ENCODE measurements at regions not wholly inside any gene's neighbourhood (a gene's known extent, or its start where the extent isn't known, plus 50 kb on each side); places are given as distances from the start of the nearest gene placed in this dataset.

DNA sequence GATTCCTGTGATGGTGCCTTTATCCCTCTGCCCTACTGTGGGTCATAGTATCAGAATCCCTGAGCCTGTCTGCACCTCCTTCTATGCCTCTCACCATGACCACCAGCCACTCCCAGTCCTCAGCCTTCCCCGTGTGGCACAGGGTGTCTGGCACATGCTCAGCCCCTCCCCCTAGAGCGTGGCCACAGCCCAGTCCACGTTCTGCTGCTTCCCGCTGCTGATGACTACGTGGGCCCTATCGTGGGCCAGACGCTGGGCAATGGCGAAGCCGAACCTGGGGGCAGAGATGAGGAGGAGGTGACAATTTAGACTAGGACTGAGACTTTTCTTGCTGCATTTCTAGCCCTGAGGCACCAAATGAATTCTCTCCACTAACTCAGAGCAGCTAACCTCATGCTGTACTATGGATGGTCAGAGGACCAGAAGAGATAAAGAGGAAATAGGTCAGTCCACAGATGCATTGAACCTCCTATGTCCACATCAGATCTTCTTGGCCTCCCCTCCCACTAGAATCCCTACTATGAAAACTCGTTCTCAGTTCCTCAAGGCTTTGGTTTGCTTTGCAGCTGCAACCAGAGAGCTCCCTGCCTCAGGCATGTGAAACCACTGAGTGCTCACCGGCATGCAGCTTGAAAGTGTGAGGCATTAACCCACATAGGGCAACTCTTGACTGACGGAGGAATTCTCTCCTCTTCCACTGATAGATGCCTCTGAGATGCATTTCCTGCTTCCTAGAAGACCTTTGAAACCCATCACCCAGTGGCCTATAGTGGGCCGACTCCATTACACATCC, 126.3 kb upstream of the DHRS4 start:
- TF ChIP-seq, protein P1, sequence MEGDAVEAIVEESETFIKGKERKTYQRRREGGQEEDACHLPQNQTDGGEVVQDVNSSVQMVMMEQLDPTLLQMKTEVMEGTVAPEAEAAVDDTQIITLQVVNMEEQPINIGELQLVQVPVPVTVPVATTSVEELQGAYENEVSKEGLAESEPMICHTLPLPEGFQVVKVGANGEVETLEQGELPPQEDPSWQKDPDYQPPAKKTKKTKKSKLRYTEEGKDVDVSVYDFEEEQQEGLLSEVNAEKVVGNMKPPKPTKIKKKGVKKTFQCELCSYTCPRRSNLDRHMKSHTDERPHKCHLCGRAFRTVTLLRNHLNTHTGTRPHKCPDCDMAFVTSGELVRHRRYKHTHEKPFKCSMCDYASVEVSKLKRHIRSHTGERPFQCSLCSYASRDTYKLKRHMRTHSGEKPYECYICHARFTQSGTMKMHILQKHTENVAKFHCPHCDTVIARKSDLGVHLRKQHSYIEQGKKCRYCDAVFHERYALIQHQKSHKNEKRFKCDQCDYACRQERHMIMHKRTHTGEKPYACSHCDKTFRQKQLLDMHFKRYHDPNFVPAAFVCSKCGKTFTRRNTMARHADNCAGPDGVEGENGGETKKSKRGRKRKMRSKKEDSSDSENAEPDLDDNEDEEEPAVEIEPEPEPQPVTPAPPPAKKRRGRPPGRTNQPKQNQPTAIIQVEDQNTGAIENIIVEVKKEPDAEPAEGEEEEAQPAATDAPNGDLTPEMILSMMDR (IDR thresholded peaks at IDR 0.05), result no peak
- TF ChIP-seq EZH2 (IDR thresholded peaks at IDR 0.05; ENCODE audit: borderline replicate concordance, insufficient read depth, low read depth, low read length, poor library complexity, severe bottlenecking), result no peak

Data from B cell (primary cell).